ENCODE measurements at regions not wholly inside any gene's neighbourhood (a gene's known extent, or its start where the extent isn't known, plus 50 kb on each side); places are given as distances from the start of the nearest gene placed in this dataset.

GRCh38 chr11:134710861-134711407 lies 298.9 kb upstream of the B3GAT1 start:
- Histone ChIP-seq H3K36me3 (ENCODE audit: control insufficient read depth in 1 of 2, insufficient read depth in 2 of 2, low read length in 2 of 2) (no peaks in the 10 kb centered on the region), H4K20me1 (ENCODE audit: insufficient read depth) (no peaks in the 10 kb centered on the region), H3K9me3 (ENCODE audit: control insufficient read depth in 1 of 2, insufficient read depth in 1 of 2, low read depth in 1 of 2, low read length in 2 of 2) (no peaks in the 10 kb centered on the region), H2AFZ (ENCODE audit: low read depth, low read length, poor library complexity, severe bottlenecking) (no peak overlapping the region), H3K79me2 (ENCODE audit: insufficient read depth, low read length) (no peaks in the 10 kb centered on the region), H3K9ac (ENCODE audit: low read length) (no peak overlapping the region), H3K27ac (ENCODE audit: low read depth, low read length) (no peak overlapping the region), H3K27me3 (ENCODE audit: insufficient read depth, low read length) (peaks cover 40% of the 10 kb centered on the region), H3K4me3 (replicated peaks in 1 of 2; ENCODE audit: low read depth in 1 of 2, low read length in 2 of 2) (no peak overlapping the region), H3K4me2 (ENCODE audit: low read length) (no peak overlapping the region), H3K4me1 (ENCODE audit: control insufficient read depth in 1 of 2, insufficient read depth in 2 of 2, low read length in 2 of 2) (no peaks in the 10 kb centered on the region), H3K9me2 (ENCODE audit: insufficient read depth) (no peaks in the 10 kb centered on the region)
- CTCF ChIA-PET, result no interaction called here
- no peak for ATAC-seq
- POLR2A ChIA-PET, result no interaction called here
- RAD21 ChIA-PET (ENCODE audit: low non-redundant PET in 1 of 2, low total read pairs in 2 of 2, uncharacterized antibody in 2 of 2, unreplicated experiment in 2 of 2), result no interaction called here
- intact Hi-C loops (cut with micrococcal nuclease), result no loop called here
- no peak for DNase-seq (ENCODE audit: low read depth, low spot score)
- TF ChIP-seq FOSL1 (IDR thresholded peaks at IDR 0.05; ENCODE audit: low read depth) (no peak), ELF1 (IDR thresholded peaks at IDR 0.05; ENCODE audit: borderline replicate concordance, low read depth) (no peak), REST (IDR thresholded peaks at IDR 0.05; ENCODE audit: low read depth) (no peak), SP1 (IDR thresholded peaks at IDR 0.05; ENCODE audit: low read depth) (no peak), SIN3A (IDR thresholded peaks at IDR 0.05; ENCODE audit: low read depth) (no peak), ZNF274 (IDR thresholded peaks at IDR 0.05; ENCODE audit: low read depth, low read length) (no peak), POLR2AphosphoS5 (IDR thresholded peaks at IDR 0.05; ENCODE audit: low read depth, low read length) (no peak), POLR2A (IDR thresholded peaks at IDR 0.05; ENCODE audit: borderline replicate concordance, extremely low read depth, insufficient read depth, insufficient read length) (no peak), CTCF (IDR thresholded peaks at IDR 0.05 in 2 of 3, conservative IDR thresholded peaks at IDR 0.05 in 1 of 3; ENCODE audit: borderline replicate concordance in 1 of 3, insufficient read depth in 1 of 3, low read depth in 2 of 3, low read length in 2 of 3) (no peak), SRF (IDR thresholded peaks at IDR 0.05; ENCODE audit: low read depth) (no peak), TCF7L2 (IDR thresholded peaks at IDR 0.05; ENCODE audit: borderline replicate concordance, extremely low read depth, insufficient read depth, insufficient read length) (no peak), YY1 (IDR thresholded peaks at IDR 0.05; ENCODE audit: extremely low read depth, insufficient replicate concordance, low read depth, low read length) (no peak), JUND (IDR thresholded peaks at IDR 0.05) (no peak), ZBTB33 (IDR thresholded peaks at IDR 0.05; ENCODE audit: extremely low read depth, insufficient replicate concordance, low read length) (no peak)
- no TSS peak for BruUV-seq (replicated peaks)

Measured in HCT116 (cell line).